ENCODE measurements at regions not wholly inside any gene's neighbourhood (a gene's known extent, or its start where the extent isn't known, plus 50 kb on each side); places are given as distances from the start of the nearest gene placed in this dataset.
A peak's percentile ranks its signal among the peaks of the same experiment; 100 is the strongest.

DNA sequence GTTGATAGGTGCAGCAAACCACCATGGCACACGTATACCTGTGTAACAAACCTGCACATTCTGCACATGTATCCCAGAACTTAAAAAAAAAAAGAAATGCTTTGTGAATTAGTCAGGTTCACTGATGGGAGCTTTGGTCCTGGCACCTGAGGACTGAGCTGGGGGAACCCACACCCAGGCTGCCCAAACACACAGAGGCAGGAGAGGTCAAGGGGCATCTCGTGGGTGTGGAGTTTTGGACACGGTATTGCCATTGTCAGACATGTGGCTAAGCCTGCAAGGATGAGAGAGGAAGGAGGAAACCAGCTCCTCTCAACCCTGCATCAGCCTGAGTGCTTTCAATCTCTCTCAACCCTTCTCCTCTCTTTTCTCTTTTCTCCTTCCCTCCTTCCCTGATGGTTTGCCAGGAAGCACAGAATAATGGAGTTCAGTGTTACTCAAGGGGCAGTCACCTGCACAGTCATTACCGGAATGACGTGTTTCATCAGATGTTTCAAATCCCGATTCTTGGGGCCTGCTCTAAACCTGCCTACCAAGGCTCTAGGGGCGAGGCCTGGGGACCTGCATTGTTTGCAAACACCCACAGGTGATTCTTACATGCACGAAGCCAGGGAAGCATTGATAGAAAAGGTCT is 89.9 kb upstream of the NEDD9 start (continued):
- no peak for TF ChIP-seq RB1 (IDR thresholded peaks at IDR 0.05; ENCODE audit: borderline replicate concordance)
- TF ChIP-seq STAT1 (conservative IDR thresholded peaks at IDR 0.05): no peak
- no peak for TF ChIP-seq ZNF274 (IDR thresholded peaks at IDR 0.05; ENCODE audit: insufficient read depth, insufficient read length)
- TF ChIP-seq, protein P1, sequence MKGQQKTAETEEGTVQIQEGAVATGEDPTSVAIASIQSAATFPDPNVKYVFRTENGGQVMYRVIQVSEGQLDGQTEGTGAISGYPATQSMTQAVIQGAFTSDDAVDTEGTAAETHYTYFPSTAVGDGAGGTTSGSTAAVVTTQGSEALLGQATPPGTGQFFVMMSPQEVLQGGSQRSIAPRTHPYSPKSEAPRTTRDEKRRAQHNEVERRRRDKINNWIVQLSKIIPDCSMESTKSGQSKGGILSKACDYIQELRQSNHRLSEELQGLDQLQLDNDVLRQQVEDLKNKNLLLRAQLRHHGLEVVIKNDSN (IDR thresholded peaks at IDR 0.05; ENCODE audit: borderline replicate concordance, extremely low read length, insufficient read depth, low read depth, low read length): no peak
- no peak for TF ChIP-seq NRF1 (conservative IDR thresholded peaks at IDR 0.05; ENCODE audit: low read depth, low read length)
- no peak for TF ChIP-seq RAD51 (IDR thresholded peaks at IDR 0.05)
- TF ChIP-seq EP300 (IDR thresholded peaks at IDR 0.05; ENCODE audit: borderline replicate concordance in 1 of 2, control insufficient read depth in 1 of 2, low read depth in 2 of 2, low read length in 2 of 2): no peak
- TF ChIP-seq MEF2B (IDR thresholded peaks at IDR 0.05; ENCODE audit: partially characterized antibody, poor library complexity, severe bottlenecking): no peak
- no peak for TF ChIP-seq ESRRA (IDR thresholded peaks at IDR 0.05; ENCODE audit: low read length)
- TF ChIP-seq, protein P2, sequence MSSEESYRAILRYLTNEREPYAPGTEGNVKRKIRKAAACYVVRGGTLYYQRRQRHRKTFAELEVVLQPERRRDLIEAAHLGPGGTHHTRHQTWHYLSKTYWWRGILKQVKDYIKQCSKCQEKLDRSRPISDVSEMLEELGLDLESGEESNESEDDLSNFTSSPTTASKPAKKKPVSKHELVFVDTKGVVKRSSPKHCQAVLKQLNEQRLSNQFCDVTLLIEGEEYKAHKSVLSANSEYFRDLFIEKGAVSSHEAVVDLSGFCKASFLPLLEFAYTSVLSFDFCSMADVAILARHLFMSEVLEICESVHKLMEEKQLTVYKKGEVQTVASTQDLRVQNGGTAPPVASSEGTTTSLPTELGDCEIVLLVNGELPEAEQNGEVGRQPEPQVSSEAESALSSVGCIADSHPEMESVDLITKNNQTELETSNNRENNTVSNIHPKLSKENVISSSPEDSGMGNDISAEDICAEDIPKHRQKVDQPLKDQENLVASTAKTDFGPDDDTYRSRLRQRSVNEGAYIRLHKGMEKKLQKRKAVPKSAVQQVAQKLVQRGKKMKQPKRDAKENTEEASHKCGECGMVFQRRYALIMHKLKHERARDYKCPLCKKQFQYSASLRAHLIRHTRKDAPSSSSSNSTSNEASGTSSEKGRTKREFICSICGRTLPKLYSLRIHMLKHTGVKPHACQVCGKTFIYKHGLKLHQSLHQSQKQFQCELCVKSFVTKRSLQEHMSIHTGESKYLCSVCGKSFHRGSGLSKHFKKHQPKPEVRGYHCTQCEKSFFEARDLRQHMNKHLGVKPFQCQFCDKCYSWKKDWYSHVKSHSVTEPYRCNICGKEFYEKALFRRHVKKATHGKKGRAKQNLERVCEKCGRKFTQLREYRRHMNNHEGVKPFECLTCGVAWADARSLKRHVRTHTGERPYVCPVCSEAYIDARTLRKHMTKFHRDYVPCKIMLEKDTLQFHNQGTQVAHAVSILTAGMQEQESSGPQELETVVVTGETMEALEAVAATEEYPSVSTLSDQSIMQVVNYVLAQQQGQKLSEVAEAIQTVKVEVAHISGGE (CRISPR knock-in tag; IDR thresholded peaks at IDR 0.05): no peak
- TF ChIP-seq, protein P3, sequence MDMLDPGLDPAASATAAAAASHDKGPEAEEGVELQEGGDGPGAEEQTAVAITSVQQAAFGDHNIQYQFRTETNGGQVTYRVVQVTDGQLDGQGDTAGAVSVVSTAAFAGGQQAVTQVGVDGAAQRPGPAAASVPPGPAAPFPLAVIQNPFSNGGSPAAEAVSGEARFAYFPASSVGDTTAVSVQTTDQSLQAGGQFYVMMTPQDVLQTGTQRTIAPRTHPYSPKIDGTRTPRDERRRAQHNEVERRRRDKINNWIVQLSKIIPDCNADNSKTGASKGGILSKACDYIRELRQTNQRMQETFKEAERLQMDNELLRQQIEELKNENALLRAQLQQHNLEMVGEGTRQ (IDR thresholded peaks at IDR 0.05; ENCODE audit: borderline replicate concordance, low read depth, low read length): no peak
- TF ChIP-seq SMARCA5 (IDR thresholded peaks at IDR 0.05): no peak
- TF ChIP-seq, protein P4, sequence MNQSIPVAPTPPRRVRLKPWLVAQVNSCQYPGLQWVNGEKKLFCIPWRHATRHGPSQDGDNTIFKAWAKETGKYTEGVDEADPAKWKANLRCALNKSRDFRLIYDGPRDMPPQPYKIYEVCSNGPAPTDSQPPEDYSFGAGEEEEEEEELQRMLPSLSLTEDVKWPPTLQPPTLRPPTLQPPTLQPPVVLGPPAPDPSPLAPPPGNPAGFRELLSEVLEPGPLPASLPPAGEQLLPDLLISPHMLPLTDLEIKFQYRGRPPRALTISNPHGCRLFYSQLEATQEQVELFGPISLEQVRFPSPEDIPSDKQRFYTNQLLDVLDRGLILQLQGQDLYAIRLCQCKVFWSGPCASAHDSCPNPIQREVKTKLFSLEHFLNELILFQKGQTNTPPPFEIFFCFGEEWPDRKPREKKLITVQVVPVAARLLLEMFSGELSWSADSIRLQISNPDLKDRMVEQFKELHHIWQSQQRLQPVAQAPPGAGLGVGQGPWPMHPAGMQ (IDR thresholded peaks at IDR 0.05; ENCODE audit: borderline replicate concordance): no peak
- no peak for TF ChIP-seq CHD4 (IDR thresholded peaks at IDR 0.05)
- TF ChIP-seq SUZ12 (IDR thresholded peaks at IDR 0.05; ENCODE audit: unreplicated experiment): no peak
- no peak for TF ChIP-seq FOXK2 (IDR thresholded peaks at IDR 0.05)
- TF ChIP-seq RAD21 (IDR thresholded peaks at IDR 0.05; ENCODE audit: insufficient read depth, low read depth, low read length): 0 out of 2 replicates have a peak, but pooled peaks have one; percentile 3
- no peak for TF ChIP-seq WRNIP1 (IDR thresholded peaks at IDR 0.05; ENCODE audit: borderline replicate concordance, low read depth, low read length)
- TF ChIP-seq CBFB (IDR thresholded peaks at IDR 0.05; ENCODE audit: low read depth): no peak
- TF ChIP-seq IKZF2 (IDR thresholded peaks at IDR 0.05): peak; percentile 32 to 52; a peak in 3 of 4 replicates
- TF ChIP-seq, protein P5, sequence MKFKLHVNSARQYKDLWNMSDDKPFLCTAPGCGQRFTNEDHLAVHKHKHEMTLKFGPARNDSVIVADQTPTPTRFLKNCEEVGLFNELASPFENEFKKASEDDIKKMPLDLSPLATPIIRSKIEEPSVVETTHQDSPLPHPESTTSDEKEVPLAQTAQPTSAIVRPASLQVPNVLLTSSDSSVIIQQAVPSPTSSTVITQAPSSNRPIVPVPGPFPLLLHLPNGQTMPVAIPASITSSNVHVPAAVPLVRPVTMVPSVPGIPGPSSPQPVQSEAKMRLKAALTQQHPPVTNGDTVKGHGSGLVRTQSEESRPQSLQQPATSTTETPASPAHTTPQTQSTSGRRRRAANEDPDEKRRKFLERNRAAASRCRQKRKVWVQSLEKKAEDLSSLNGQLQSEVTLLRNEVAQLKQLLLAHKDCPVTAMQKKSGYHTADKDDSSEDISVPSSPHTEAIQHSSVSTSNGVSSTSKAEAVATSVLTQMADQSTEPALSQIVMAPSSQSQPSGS (IDR thresholded peaks at IDR 0.05; ENCODE audit: low read length): peak; percentile 58; the same call in 1 of the 2 replicates
- peak in 1 of 2 experiments; percentile 59; a peak in 1 of 4 replicates for TF ChIP-seq SRF (IDR thresholded peaks at IDR 0.05; ENCODE audit: low read depth in 2 of 2, low read length in 2 of 2)
- no peak for TF ChIP-seq ZNF207 (IDR thresholded peaks at IDR 0.05; ENCODE audit: borderline replicate concordance)

Measured in GM12878 (cell line).